Fibroblast of skin of right quadriceps (primary cell): ENCODE measurements at regions not wholly inside any gene's neighbourhood (a gene's known extent, or its start where the extent isn't known, plus 50 kb on each side); places are given as distances from the start of the nearest gene placed in this dataset.

Experiments used
- DNase-seq: peaks from one replicate; pipeline ENCODE4 v3.0.0-alpha.2; 2013

DNA sequence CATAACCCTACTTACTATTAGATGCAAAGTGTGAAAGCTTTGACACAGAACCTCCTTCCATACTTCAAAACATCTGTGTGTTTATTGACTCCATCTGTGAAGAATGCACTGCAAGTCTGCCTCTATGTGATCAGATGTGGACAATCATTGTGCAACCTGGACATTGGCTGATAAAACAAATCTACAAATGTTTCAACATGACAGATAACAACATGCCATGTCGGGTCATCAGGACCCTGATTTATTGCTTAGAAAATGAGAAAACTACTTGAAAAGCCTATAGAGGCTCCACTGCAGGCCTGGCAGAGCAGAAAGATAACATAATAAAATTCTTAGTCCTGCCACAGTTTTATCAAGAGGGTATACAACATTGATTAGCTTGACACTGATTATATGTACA, 1286.4 kb downstream of the GRIK2 start:
- DNase-seq: no peak

- DNase-seq: no peak
Observed at GRCh38 chr6:102677225-102677624, 1283.7 kb downstream of the GRIK2 start.

DNA sequence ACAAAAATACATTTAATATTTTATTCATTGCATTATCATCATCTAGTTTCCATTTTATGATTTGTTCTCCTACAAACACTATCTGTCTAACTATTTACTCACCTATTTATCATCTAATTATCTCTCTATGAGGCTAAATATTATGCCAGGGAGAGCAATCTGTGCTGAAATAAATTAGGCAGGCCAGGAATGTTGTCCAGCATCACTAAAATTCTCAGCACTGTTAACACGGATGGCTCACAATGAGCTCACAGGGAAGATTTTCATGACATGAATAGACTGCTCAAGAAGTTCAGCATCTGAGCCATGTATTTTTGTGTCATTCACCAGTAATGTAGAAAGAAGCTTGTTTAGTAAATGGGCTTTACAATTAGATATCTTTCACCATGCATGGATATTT, 1277.2 kb downstream of the GRIK2 start:
- DNase-seq: no peak

- DNase-seq: no peak
Observed at GRCh38 chr6:102662851-102663250, 1269.3 kb downstream of the GRIK2 start.

- DNase-seq: no peak
Observed at GRCh38 chr6:102660303-102660702, 1266.8 kb downstream of the GRIK2 start.

GRCh38 chr6:102655823-102656222, 1262.3 kb downstream of the GRIK2 start:
- no peak for DNase-seq

GRCh38 chr6:102641426-102641825, 1247.9 kb downstream of the GRIK2 start:
- no peak for DNase-seq

GRCh38 chr6:102631921-102632320, 1238.4 kb downstream of the GRIK2 start:
- no peak for DNase-seq

DNA sequence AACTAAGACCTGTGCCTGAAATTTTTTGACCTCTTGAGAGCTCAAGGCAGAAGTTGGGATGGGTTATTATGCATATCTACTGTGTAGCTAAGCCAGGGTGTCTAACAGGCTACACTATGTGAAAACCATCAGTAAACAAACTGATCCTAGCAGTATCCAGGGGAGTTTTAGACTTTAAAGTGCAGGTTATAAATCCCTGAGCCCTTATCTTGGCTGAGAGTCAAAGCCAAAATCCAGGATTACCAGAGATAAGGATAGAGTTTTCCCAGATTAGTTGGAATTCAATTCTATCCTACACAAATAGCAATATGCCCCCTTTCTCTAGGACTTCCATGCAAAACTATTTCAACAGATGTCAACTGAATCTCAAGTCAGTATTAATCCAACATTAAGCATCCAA, 1229.7 kb downstream of the GRIK2 start:
- DNase-seq: no peak

- peak; percentile 1 for DNase-seq
Observed at GRCh38 chr6:102619585-102619984, 1226.1 kb downstream of the GRIK2 start.

DNA sequence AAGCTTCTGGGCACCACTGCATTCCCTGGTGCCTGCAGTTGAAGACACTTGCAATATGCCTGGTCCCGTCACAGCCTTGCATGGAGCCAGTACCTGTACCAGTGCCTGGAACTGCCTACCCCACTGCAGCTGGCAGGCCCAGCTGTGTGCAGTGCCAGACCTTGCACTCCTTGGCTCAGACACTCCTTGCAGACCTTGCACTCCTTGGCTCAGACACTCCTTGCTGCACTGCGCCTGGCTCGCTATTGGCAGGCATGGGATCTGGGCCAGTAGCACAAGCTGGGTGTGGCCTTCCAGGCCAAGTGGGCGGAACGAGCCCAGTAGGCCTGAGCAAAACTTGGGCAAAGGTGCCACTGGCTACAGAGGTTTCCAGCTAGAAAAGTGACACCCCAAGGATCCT, 1189.1 kb downstream of the GRIK2 start:
- no peak for DNase-seq

- no peak for DNase-seq
Observed at GRCh38 chr6:102581378-102582124, 1188.0 kb downstream of the GRIK2 start.

- peak; percentile 17 for DNase-seq
Observed at GRCh38 chr6:102571236-102571908, 1177.9 kb downstream of the GRIK2 start.

GRCh38 chr6:102562713-102563112, 1169.2 kb downstream of the GRIK2 start:
- DNase-seq: no peak

GRCh38 chr6:102553214-102553613, 1159.7 kb downstream of the GRIK2 start:
- DNase-seq: no peak

GRCh38 chr6:102549221-102549874, 1155.8 kb downstream of the GRIK2 start:
- DNase-seq: no peak

DNA sequence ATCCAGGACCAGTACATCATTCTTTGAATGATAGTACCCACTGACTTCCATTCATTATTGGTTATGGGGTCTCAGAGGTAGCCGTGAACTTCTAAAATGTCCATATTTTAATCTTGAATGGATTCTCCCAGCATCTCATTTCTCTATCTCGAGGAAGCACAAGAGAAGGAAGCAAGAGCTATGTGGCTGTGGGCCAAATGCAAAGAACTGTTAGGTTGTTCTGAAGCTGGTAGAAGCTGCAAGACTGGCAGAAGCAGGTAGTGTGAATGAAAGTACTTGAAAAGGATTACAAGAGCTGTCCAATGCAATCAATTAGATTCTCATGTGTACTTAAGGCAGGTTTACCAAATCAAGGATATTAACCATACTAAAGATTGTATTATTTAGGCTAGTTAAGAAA, 1131.8 kb downstream of the GRIK2 start:
- no peak for DNase-seq

GRCh38 chr6:102520966-102521365, 1127.5 kb downstream of the GRIK2 start:
- DNase-seq: no peak

- no peak for DNase-seq
Observed at GRCh38 chr6:102517506-102517905, 1124.0 kb downstream of the GRIK2 start.

DNA sequence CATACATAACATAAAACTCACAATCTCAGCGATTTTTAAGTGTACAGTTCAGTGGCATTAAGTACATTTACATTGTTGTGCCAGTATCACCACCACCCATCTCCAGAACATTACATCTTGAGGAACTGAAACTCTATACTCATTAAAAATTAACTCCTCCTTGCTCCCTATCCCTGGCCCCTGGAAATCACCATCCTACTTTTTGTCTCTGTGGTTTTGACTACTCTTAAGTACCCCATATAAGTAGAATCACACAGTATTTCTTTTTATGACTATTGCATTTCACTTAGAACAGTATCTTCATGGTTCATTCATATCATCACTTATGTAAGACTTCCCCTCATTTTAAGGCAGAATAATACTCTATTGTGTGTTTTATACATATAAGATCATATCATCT, 1108.1 kb downstream of the GRIK2 start:
- DNase-seq: no peak

DNA sequence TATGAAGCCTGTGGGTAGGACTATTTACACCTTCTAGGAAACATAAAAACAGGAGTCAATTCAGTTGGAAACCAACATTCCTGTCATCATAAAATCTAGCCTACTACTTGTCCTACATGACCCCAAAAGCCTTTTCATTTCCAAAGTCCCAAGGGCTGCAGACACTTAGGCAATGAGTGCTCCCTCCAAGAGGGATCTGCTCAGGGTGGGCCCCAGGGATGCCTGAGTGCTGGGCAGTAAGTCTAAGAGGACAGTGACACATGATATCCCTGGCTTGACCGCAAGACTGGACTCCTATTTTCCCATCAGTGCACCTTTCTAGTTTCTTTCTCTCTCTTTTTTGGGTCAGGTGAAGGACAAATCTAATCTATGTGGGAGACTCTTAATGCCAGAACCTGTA, 1101.3 kb downstream of the GRIK2 start:
- no peak for DNase-seq

- DNase-seq: no peak
Observed at GRCh38 chr6:102493485-102493884, 1100.0 kb downstream of the GRIK2 start.

- DNase-seq: peak; percentile 52
Observed at GRCh38 chr6:102488729-102489128, 1095.2 kb downstream of the GRIK2 start.

DNA sequence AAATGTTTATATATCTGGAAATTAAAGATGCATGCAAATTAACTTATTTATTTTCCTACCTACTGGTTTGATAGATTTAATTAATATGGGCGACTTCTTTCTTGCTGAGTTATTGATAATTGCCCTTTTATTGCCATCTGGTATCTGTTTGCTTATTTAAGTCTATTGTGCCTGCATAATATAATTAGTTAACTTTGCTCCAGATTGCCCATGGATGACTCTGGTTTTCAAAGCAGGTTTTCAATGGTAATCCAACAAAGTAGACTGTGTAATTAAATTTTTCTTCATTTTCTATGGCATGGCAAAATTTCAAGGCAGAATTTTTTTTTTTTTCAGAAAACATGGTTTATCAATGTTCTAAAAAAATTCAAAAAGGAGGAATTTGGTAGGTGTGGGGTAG, 1092.0 kb downstream of the GRIK2 start:
- no peak for DNase-seq
